ENCODE measurements at regions not wholly inside any gene's neighbourhood (a gene's known extent, or its start where the extent isn't known, plus 50 kb on each side); places are given as distances from the start of the nearest gene placed in this dataset.
"Not testable (repeated sequence)": the region's sequence is repeated elsewhere in the genome, so short reads cannot be mapped to it uniquely, and the experiment has no call there.

DNA sequence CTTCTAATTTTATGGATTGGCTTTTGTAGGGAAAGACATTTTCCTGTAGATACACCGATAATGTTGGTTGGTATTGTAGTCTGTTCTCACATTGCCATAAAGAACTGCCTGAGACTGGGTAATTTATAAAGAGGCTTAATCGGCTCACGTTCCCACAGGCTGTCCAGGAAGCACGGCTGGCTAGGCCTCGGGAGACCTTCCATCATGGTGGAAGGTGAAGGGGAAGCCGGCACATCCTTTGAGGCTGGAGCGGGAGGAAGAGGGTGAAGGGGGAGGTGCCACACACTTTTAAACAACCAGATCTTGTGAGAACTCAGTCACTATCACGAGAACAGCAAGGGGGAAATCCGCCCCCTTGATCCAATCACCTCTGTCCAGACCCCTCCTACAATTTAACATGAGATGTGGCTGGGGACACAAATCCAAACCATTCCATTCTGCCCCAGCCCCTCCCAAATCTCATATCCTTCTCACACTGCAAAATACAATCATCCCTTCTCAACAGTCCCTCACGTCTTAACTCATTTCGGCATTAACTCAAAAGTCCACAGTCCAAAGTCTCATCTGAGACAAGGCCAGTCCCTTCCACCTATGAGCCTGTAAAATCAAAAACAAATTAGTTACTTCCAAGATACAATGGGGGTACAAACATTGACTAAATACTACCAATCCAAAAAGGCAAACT is 66.7 kb upstream of the EIF5 start:
- DNase-seq (ENCODE audit: low read depth) = no peak

DNA sequence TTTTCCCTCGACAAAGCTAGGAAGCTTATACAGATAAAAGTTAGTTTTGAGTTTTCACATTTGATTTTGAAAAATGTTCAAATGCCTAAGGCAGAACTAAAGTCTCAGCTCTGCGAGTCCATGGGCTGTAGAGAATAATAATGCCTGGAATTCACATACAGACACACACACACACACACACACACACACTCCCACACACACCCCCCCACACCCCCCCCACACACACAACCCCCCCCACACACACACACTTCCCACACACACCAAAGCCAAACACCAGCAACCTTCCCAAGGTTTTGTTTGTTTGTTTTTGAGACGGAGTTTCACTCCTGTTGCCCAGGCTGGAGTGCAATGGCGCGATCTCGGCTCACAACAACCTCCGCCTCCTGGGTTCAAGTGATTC is 62.8 kb upstream of the EIF5 start:
- no peak for DNase-seq (ENCODE audit: low read depth)

DNA sequence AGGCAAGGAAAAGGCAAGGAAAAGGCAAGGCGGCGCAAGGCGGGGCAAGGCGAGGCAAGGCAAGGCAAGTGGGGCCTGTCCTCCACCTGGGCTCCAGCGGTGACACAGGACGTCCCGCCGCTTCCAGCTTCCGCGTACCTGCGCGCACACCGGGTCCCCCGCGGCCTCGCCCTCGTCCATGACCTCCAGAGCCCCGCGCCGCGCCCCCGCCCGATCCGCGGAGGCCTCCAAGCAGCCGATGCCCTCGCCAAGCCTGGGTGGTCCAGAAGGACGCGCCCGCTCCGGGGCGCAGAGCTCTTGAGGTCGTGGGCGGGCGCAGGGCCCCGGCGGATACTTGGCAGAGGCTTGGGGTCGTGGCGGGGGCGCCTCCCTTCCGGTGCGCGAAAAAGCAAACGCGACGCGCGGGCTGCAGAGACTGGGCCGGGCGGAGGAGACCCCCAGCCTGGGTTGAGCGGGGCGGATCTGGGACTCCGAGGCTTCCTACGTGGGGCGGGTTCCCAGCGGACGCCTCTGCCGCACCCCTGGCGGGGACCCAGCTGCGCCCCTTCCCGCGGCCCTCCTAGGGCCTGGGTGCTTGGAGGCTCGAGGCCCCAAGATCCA is 60.8 kb upstream of the EIF5 start:
- DNase-seq (ENCODE audit: low read depth) = no peak

DNA sequence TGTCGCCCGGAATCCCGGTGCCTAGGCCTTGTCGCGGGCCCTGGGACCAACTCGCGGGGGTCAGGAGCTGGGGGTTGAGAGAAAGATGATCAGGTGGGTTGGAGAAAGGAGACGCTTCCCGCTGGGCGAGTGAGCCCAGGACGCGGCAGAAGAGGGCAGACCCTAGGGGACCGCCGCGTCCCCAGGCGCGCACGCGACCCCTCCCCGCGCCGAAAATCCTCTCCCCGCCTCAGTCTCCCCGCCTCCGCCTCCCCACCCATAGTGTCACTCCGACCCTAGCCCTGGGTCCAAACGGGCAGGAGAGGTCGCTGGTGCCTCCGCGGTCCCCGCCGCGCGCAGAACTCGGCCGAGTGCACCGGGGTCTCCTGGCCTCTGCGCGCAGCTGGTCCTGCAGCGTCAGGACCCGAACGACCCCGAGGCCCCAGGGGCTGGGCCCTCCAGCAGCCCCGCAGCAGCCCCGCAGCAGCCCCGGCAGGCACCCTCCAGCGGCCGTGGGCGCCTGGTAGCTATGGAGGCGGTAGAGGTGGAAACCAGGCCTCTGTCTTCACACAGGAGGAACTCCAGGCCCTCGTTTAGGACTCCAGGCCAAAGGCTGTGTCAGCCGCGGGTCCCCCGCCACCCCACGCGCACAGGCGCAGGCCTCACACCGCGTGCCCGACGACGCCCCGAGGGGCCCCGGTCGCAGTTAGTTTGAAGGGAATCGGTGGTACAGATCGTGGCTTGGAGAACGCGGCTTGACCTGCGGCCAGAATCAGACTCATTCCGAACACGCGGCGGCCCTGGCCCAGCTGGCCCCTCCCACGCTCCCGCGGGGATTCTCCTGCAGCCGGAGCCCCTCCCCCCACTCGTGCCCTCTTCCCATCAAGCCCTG is 60.1 kb upstream of the EIF5 start:
- DNase-seq (ENCODE audit: low read depth) = no peak

DNA sequence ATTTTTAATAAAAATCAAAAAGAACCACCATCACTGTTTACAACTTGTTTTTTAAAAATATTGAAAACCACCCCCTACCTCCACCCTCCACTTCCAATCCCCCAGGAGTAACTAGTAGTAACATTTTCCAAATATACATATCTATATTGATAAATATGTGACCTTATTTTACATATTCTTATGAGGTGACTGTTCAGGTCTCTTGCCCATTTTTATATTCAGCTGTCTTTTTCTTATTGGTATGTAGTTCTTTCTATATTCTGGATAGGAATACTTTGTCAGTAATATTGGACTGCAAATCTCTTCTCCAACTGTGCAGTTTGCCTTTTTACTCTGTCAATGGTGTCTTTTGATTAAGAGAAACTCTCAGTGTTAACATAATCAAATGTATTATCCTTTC is 59.0 kb upstream of the EIF5 start:
- no peak for DNase-seq (ENCODE audit: low read depth)

DNA sequence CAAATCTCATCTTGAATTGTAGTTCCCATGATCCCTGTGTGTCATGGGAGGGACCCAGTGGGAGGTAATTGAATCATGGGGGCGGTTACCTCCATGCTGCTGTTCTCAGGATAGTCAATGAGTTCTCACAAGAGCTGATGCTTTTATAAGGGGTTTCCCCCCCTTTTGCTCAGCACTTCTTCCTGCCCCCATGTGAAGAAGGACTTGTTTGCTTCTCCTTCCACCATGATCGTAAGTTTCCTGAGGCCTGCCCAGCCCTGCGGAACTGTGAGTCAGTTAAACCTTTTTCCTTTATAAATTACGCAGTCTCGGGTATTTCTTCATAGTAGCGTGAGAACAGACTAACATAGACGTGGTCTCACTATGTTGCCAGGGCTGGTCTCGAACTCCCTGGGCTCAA is 56.1 kb upstream of the EIF5 start:
- no peak for DNase-seq (ENCODE audit: low read depth)

DNA sequence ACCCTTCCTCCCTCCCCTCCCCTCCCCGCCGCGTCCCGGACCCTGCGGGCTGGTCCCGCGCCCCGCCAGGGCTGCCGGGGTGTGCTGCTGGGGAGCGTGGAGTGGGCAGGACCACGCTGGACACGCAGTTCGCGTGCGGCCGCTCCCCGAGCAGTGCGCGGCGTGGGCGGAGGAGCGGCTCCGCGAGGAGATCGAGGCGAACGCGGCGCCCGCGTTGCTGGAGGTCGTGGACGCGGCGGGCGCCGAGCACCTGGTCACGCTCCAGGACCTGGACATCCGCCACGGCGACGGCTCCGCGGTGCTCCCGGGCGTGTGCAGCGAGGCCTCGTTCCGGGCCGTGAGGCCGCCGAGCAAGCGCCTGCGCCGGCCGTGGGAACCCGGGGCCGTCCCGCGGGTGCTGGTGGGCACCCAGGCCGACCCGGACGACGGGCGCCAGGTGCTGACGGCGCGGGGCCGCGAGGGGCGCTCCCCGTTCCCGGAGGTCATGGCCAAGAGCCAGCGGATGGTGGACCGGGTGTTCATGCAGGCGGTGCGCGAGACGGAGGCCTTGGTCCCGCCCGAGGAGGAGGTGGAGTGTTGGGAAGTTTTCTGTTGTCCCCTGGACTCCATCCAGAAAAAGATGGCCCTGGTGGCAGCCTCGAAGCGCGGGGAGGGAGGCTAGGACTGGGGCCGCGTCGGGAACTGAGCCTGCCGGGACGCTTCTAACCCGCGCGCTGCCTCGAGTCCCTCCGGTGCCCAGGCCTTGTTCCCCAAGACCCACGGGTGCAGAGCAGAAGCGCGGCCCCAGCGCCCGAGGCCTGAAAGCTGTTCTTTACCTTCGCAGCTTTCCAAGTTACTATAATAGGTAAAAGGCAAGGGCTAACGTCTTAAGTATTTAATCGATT is 54.7 kb upstream of the EIF5 start:
- no peak for DNase-seq (ENCODE audit: low read depth)

DNA sequence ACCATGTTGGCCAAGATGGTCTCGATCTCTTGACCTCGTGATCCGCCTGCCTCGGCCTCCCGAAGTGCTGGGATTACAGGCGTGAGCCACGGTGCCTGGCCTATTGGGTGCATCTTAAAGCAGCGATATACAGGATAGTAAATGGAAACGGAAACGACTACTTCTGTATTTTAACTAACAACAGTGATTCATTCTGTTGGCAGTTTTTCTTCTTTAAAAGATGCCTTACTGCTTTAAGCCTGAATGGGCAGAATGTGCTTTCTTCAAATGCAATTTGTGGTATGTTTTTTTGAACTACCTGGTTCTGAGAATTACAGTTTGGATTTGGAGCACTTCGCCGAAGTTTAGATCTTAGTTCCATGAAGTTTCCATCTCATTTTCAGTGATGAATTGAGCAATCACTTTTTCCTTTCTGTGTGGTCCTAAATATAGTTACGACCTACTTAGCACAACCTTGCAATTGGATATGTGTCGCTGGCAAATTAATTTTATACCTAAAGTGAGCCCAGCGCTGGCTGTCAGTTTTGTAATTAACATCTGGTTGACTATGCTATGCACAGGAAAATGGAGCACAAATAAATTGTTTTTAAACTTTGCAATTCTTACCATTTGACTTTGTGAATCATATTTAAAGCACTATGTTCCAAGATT is 53.6 kb upstream of the EIF5 start:
- DNase-seq (ENCODE audit: low read depth) = no peak

DNA sequence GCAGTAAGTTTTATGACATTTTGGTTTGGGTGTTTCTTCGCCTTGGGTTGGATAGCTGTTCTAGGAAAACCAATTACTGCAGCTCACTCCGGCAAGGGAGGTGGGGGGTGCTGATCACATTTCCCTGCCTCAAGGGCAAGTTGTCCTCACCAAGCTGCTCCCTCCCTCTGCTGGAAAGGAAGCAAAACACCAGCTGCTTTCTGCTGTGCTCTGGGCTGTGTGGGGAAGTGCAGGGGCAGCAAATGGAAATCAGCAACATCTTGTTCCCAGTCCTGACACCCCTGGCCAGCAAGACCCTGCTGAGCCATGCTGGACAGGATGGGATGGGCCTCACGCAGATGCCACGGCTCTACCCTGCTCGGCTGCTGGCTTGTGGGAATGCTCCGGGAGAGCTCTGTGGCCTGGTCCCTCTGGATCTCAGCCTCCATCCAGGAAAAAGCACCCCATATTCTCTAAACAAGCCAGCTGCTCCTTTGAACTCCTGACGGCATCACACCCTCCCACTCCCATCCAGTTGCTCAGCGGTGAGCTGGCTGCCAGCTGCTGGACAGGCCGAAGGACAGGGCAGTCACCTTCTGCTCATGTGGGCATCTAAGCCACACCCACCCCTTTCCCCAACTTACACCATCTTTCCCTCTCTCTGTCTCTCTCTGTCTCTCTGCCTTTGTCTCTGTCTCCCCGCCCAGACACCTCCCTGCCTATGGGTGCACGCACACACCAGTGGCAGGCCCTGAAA is 52.4 kb upstream of the EIF5 start:
- peak; percentile 64 for DNase-seq (ENCODE audit: low read depth)

DNA sequence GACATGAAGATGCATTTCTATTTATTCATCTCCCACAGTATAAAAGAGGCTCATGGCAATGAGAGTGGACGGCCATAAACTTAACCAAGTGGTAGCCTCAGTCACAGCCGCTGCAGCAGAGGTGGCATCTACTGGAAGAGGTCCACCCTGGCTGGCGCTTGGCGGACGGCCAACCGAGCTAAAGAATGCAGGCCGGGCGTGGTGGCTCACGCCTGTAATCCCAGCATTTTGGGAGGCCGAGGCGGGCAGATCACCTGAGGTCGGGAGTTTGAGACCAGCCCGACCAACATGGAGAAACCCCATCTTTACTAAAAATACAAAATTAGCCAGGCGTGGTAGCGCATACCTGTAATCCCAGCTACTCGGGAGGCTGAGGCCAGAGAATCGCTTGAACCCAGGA is 51.7 kb upstream of the EIF5 start:
- not testable (repeated sequence) for DNase-seq (ENCODE audit: low read depth)

DNA sequence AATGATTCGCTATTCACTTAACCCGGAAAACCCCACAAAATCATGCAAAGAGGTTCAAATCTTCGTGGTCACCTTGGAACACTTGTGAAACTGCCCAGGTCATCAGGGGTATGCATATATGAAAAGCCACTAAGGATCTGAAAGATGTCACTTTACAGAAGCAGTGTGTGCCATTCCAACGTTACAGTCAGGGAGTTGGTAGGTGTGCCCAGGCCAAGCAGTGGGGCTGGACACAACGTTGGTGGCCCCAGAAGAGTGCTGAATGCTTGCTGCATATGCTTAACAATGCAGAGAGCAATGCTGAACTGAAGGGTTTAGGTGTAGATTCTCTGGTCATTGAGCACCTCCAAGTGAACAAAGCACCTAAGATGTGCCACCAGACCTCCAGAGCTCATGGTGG is 51.1 kb upstream of the EIF5 start:
- DNase-seq (ENCODE audit: low read depth) = no peak

DNA sequence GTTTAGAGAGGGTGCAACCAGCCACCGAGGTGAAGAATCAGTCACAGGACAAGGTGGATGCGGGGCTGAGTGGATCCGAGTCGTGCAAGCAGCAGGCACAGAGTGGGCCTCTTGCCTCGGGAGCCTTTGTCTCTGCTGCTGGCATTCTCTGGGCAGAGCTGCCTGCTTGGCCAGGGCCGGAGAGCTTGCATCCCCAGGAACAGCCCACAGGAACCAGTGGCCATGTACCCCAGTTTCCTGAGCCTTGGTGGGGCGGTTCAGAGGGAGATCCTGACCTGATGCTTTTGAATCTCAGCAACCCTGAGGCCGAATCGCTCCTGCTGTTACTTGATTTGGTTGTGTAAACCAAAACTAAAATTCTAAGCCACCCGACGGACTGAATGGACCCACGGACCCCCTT is 50.1 kb upstream of the EIF5 start:
- DNase-seq (ENCODE audit: low read depth) = no peak
